Middle frontal gyrus (tissue), 1 donor: ENCODE measurements at regions not wholly inside any gene's neighbourhood (a gene's known extent, or its start where the extent isn't known, plus 50 kb on each side); places are given as distances from the start of the nearest gene placed in this dataset.

Experiments used
- DNase-seq: peaks from one replicate; pipeline ENCODE4 v3.0.0-alpha.2; 2015; ENCODE audit warnings: low spot score; ENCODE audit errors: extremely low spot score

- DNase-seq, result no peak
These were observed 454.4 kb downstream of the VRK1 start for GRCh38 chr14:97251491-97252155.

DNA sequence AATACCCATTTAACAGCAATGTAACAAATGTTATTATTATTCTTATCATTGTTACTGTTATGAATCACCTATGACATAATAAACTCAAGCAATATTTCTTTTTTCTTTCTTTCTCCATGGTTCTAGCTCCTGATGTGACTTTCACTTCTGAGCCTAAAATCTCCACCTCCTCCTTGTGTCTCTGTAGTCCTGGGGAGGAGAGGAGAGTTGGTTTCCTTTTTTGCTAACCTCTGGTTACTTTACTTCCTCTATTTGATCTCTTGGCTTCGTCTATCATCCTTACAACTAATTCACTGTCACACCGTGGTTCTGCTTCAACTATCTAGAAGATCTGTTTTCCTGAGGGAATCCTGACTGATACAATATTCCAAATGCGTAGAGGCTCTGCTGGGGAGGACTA is 456.6 kb downstream of the VRK1 start:
- DNase-seq, result no peak

DNA sequence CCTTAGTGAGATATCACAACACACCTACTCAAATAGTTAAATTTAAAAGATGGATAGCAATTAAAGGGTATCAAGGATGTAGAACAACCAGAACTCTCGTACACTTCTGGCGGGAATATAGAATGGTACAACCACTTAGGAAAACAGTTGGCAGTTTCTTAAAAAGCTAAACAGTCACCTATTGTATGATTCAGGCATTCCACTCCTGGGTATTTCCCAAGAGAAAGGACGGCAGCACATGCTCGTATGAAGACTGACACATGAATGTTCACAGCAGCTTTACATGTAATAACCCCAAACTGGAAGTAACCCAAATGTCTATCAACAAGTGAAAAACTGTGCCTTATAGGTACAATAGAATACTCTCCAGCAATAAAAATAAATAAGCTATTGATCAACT is 465.2 kb downstream of the VRK1 start:
- DNase-seq, result no peak

DNA sequence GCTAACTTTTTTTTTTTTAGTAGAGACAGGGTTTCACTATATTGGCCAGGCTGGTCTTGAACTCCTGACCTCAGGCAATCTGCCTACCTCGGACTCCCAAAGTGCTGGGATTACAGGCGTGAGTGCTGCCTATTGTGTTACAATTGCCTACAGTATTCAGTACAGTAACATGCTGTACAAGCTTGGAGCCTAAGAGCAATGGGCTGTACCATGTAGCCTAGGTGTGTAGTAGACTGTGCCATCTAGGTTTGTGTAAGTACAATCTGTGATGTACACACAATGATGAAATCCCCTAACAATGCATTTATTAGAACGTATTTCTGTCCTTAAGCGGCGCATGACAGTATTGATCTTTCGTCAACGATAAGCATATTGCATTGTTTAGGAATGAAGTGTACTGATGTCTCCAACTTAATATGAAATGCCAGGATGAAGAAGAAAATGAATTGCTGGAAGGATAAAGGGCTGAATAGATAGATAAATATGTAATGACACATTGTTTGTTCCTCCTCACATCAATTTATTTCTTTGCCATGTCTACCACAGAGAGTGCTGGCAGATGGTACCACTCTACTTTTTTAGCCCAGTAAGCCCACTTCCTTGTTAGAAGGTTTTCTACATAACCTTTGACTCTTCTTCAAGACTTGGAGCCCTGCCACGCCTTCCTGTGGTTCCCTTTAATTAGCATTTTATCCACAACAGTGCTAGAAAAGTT is 467.5 kb downstream of the VRK1 start:
- DNase-seq, result no peak

DNA sequence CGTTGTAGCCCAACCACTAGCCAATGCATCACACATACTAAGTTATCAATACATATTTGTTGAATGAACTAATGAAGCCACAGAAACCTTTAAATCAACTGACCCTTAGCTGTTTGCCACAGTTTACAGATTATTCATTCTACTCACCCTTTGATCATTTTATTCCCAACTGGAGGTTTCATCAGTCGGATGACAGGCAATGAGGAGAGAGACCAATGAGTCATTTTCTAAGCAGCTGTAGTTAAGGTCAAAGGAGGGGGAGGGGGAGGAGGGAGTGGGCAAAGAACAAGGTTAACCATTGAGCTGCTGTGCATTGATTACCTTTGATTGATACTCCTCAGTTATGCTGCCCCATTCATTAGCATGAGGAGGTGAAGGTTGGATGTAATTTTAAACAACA is 469.5 kb downstream of the VRK1 start:
- DNase-seq, result no peak

DNA sequence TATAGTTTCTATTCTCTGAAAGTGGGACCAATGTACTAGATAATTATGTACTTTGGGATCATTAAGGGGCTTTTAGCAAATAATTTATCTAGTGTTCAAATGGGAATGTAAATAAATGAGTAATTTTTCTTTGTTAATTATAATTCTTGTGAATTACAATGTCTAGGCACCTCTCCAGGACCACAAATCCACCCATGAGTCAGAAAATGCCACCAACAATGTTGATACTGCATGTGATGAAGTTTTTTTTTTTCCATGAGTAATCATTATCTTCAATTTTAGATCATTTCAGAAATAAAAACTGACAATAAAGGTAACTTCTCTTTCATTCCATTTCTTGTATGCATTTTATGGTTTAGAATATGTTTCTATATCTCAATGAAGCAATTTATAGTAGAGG is 470.3 kb downstream of the VRK1 start:
- no peak for DNase-seq

- no peak for DNase-seq
These were observed 470.9 kb downstream of the VRK1 start for GRCh38 chr14:97268097-97268496.

DNA sequence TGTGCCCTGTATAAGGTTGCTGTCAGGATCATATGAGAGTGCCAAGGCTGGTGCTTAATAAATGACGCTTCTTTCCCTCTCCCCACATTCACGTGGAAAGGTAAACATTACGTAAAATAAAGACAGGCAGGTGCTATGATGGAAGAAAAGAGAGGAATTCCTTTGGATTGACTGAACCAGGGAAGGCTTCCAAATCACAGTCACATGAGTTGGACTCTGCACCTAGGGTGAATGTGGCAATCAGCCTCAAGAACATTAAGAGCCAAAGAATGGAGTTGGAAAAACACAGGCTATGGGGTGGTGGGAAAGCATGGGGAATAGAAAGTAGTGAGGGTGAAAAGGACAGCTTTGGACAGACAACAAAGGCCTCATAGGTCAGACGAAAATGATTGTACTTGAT is 473.1 kb downstream of the VRK1 start:
- DNase-seq, result no peak

GRCh38 chr14:97271451-97271960 is 474.3 kb downstream of the VRK1 start:
- no peak for DNase-seq

DNA sequence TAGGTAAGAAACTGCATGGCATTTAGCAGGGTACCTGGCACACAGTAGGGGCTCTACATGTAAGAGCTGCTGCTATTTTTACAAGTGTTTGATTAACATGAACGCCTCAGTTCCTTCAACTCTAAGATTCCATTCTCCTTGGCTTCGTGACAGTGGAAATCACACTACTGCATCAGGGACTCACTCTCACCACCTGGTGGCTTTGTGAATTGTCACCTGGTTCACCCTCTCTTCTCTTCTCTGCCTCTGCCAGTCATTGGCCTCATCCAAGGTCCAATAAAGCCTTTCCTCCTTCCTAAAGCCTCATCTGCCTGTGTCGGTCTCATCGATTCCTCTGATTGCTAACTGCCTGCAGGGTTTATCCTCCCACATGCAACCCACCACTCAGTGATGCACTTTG is 476.4 kb downstream of the VRK1 start:
- DNase-seq, result no peak

GRCh38 chr14:97274626-97275025 is 477.4 kb downstream of the VRK1 start:
- no peak for DNase-seq

- no peak for DNase-seq
These were observed 478.1 kb downstream of the VRK1 start for GRCh38 chr14:97275276-97275675.

DNA sequence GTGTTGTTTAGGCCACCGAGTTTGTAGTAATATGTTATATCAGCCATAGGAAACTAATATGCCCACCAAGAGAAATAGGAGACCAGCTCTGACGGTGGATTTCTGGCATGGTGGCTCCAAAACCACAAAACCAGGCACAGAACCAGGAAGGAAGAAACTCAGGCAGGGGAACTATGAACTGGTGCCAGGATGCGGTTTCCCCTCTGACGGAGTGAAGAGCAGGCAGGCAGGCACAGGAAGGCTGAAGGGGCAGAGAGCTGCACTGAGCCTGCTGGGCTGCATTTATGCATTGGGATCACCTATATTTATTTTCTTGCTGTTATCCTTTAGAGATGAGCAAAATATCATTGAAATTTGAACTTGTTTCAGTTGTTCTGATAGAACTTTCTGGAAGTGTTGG is 479.4 kb downstream of the VRK1 start:
- no peak for DNase-seq

DNA sequence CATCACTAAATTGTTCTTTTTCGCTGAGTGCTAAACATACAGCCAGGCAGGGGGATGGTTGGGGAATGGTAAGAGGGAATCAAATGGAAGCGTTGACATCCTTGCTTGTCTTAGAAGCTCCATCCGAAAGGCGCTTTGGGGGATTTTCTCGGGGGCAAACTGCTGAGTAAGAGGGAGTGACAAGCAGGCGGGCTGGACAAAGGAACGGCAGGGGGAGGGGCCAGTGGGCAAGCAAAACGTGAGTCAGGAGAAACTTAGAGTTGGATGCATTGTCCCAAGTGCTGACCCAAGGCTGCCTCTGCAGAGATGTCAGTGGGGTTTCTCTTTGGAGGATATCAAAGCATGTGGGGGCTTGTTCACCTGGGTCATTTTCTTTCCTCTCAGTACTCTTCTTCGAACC is 480.5 kb downstream of the VRK1 start:
- no peak for DNase-seq

DNA sequence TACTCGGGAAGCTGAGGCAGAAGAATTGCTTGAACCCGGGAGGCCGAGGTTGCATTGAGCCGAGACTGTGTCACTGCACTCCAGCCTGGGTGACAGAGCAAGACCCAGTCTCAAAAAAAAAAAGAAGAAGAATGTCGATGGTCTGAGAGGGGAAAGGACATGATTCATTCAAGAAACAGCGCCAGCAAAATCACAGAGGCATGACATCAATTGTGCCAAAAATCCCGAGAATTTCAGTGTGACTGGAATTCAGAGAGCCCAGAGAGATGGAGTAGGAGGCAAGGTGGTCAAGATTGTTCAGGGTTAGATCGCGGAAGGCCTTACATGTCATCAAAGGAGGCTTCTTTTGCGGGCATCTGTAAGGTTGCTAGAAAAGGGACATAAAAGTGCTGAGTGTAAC is 483.3 kb downstream of the VRK1 start:
- no peak for DNase-seq

GRCh38 chr14:97281741-97282140 is 484.6 kb downstream of the VRK1 start:
- no peak for DNase-seq

- DNase-seq, result no peak
These were observed 485.2 kb downstream of the VRK1 start for GRCh38 chr14:97282210-97283004.

GRCh38 chr14:97283005-97283403 is 485.8 kb downstream of the VRK1 start:
- DNase-seq, result no peak

- no peak for DNase-seq
These were observed 486.2 kb downstream of the VRK1 start for GRCh38 chr14:97283426-97283825.

DNA sequence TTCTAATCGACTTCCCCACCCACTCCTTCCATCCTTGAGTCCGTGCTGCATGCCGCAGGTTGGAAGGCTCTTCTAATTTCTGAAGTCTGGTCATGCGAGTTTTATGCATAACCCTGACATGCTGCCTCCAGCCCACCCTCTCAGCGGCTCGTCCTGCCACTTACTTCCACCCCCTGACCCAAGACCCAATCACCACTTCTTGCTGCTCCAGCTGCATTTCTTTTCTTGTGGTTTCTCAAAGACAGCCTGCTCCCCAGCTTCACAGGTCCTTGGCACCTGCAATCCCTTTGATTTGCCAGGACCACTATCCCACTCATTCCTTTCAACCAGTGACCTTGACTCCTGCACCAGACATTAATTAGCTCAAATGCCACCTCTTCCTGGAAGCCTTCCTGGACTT is 486.7 kb downstream of the VRK1 start:
- DNase-seq, result no peak

DNA sequence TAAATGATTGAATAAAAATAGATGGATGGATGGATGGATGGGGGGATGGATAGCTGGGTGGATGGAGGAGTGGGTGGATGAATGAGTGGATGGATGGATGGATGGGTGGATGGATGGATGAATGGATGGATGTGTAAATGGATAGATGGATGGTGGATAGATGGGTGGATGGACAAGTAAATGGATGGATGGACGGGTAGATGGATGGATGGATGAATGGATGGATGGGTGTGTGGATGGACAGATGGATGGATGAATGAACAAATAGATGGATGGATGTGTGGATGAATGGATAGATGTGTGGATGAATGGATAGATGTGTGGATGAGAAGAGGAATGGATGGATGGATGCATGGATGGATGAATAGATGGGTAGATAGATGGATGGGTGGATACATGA is 490.8 kb downstream of the VRK1 start:
- no peak for DNase-seq

DNA sequence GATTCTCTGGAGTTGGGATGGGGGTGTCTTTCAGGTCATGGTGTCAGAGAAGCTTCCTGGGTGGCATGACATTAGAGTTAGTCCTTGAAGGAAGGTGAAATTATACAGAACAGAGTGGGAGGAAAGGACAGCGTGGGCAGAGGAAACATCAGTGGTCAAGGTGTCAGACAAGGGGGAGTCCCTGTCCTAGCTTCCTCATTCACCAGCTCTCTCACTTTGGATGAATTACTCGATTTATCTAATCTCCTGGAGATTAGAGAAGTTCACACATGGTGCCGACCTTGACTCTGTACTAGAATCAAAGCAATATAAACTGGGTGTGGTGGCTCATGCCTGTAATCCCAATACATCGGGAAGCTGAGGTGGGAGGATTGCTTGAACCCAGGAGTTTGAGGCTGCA is 492.9 kb downstream of the VRK1 start:
- DNase-seq, result no peak
